ENCODE measurements at regions not wholly inside any gene's neighbourhood (a gene's known extent, or its start where the extent isn't known, plus 50 kb on each side); places are given as distances from the start of the nearest gene placed in this dataset.

- H3K4me3 ChIP-seq (ENCODE audit: low read length): no peak overlapping the region
- TF ChIP-seq EZH2phosphoT487 (IDR thresholded peaks at IDR 0.05; ENCODE audit: low read length): no peak
- TF ChIP-seq, protein P1, sequence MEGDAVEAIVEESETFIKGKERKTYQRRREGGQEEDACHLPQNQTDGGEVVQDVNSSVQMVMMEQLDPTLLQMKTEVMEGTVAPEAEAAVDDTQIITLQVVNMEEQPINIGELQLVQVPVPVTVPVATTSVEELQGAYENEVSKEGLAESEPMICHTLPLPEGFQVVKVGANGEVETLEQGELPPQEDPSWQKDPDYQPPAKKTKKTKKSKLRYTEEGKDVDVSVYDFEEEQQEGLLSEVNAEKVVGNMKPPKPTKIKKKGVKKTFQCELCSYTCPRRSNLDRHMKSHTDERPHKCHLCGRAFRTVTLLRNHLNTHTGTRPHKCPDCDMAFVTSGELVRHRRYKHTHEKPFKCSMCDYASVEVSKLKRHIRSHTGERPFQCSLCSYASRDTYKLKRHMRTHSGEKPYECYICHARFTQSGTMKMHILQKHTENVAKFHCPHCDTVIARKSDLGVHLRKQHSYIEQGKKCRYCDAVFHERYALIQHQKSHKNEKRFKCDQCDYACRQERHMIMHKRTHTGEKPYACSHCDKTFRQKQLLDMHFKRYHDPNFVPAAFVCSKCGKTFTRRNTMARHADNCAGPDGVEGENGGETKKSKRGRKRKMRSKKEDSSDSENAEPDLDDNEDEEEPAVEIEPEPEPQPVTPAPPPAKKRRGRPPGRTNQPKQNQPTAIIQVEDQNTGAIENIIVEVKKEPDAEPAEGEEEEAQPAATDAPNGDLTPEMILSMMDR (IDR thresholded peaks at IDR 0.05; ENCODE audit: low read length): no peak
- TF ChIP-seq EZH2 (optimal IDR thresholded peaks at IDR 0.05; ENCODE audit: low read depth, low read length): no peak
- H4K20me1 ChIP-seq (ENCODE audit: insufficient read depth, low read length): no peaks in the 10 kb centered on the region
Measured at GRCh38 chr6:165204807-165205545, 104.4 kb downstream of the C6orf118 start.

DNA sequence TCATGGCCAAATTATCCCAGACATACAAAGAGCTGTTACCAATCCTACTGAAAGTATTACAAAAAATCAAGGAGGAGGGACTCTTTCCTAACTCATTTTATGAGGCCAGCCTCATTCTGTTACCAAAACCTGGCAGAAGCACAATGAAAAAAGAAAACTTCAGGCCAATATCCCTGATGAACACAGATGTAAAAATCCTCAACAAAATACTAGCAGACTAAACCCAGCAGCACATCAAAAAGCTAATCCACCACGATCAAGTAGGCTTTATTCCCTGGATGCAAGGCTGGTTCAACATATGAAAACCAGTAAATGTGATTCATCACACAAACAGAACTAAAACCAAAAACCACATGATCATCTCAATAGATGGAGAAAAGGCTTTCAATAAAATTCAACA, 109.2 kb downstream of the C6orf118 start:
- DNase-seq: no peak
- no peak overlapping the region for H2AFZ ChIP-seq (ENCODE audit: low read length)
- no peaks in the 10 kb centered on the region for H3K27me3 ChIP-seq (replicated peaks; ENCODE audit: insufficient read depth, low read length)
- TF ChIP-seq EZH2phosphoT487 (IDR thresholded peaks at IDR 0.05; ENCODE audit: low read length) (no peak), EZH2 (optimal IDR thresholded peaks at IDR 0.05; ENCODE audit: low read depth, low read length) (no peak)
- TF ChIP-seq, protein P1 (IDR thresholded peaks at IDR 0.05; ENCODE audit: low read length): no peak
- no peaks in the 10 kb centered on the region for H3K9me3 ChIP-seq (replicated peaks; ENCODE audit: insufficient read depth, low read length)
- no peaks in the 10 kb centered on the region for H3F3A ChIP-seq (ENCODE audit: insufficient read depth, low read length)
- no peak overlapping the region for H3K27ac ChIP-seq (ENCODE audit: low read length)
- no peak overlapping the region for H3K9ac ChIP-seq (ENCODE audit: low read length)
- H3K9me2 ChIP-seq (replicated peaks; ENCODE audit: insufficient read depth, low read length): no peaks in the 10 kb centered on the region
- H3K4me3 ChIP-seq (ENCODE audit: low read length): no peak overlapping the region
- no peaks in the 10 kb centered on the region for H4K20me1 ChIP-seq (ENCODE audit: insufficient read depth, low read length)
- no peak overlapping the region for H3K4me2 ChIP-seq (ENCODE audit: low read depth, low read length)
- H3K4me1 ChIP-seq (ENCODE audit: low read length): no peaks in the 10 kb centered on the region
- no peaks in the 10 kb centered on the region for H3K79me2 ChIP-seq (ENCODE audit: low read length)
- no peaks in the 10 kb centered on the region for H3K36me3 ChIP-seq (replicated peaks; ENCODE audit: insufficient read depth, low read length)

More at GRCh38 chr6:165204807-165205545, 104.4 kb downstream of the C6orf118 start:
- no peak overlapping the region for H3K27ac ChIP-seq (ENCODE audit: low read length)
- no peaks in the 10 kb centered on the region for H3F3A ChIP-seq (ENCODE audit: insufficient read depth, low read length)
- no peaks in the 10 kb centered on the region for H3K9me3 ChIP-seq (replicated peaks; ENCODE audit: insufficient read depth, low read length)
- H3K27me3 ChIP-seq (replicated peaks; ENCODE audit: insufficient read depth, low read length): no peaks in the 10 kb centered on the region
- no peaks in the 10 kb centered on the region for H3K36me3 ChIP-seq (replicated peaks; ENCODE audit: insufficient read depth, low read length)
- H2AFZ ChIP-seq (ENCODE audit: low read length): no peak overlapping the region
- no peak overlapping the region for H3K4me2 ChIP-seq (ENCODE audit: low read depth, low read length)
- H3K79me2 ChIP-seq (ENCODE audit: low read length): no peaks in the 10 kb centered on the region
- no peak for DNase-seq
- no peaks in the 10 kb centered on the region for H3K9me2 ChIP-seq (replicated peaks; ENCODE audit: insufficient read depth, low read length)
- no peaks in the 10 kb centered on the region for H3K4me1 ChIP-seq (ENCODE audit: low read length)
- no peak overlapping the region for H3K9ac ChIP-seq (ENCODE audit: low read length)

GRCh38 chr6:165191461-165191860, 117.9 kb downstream of the C6orf118 start:
- DNase-seq: no peak

More at GRCh38 chr6:165191461-165191860, 117.9 kb downstream of the C6orf118 start:
- no peak overlapping the region for H3K27ac ChIP-seq (ENCODE audit: low read length)
- H3K4me2 ChIP-seq (ENCODE audit: low read depth, low read length): no peak overlapping the region
- H3K4me3 ChIP-seq (ENCODE audit: low read length): no peak overlapping the region
- H3K4me1 ChIP-seq (ENCODE audit: low read length): no peaks in the 10 kb centered on the region
- no peaks in the 10 kb centered on the region for H3K9me2 ChIP-seq (replicated peaks; ENCODE audit: insufficient read depth, low read length)
- H2AFZ ChIP-seq (ENCODE audit: low read length): no peak overlapping the region
- H4K20me1 ChIP-seq (ENCODE audit: insufficient read depth, low read length): no peaks in the 10 kb centered on the region
- H3K9ac ChIP-seq (ENCODE audit: low read length): no peak overlapping the region
- TF ChIP-seq, protein P1 (IDR thresholded peaks at IDR 0.05; ENCODE audit: low read length): no peak
- no peak for TF ChIP-seq EZH2 (optimal IDR thresholded peaks at IDR 0.05; ENCODE audit: low read depth, low read length)
- no peak for TF ChIP-seq EZH2phosphoT487 (IDR thresholded peaks at IDR 0.05; ENCODE audit: low read length)
- H3K36me3 ChIP-seq (replicated peaks; ENCODE audit: insufficient read depth, low read length): no peaks in the 10 kb centered on the region
- H3K9me3 ChIP-seq (replicated peaks; ENCODE audit: insufficient read depth, low read length): no peaks in the 10 kb centered on the region
- H3K27me3 ChIP-seq (replicated peaks; ENCODE audit: insufficient read depth, low read length): no peaks in the 10 kb centered on the region
- no peaks in the 10 kb centered on the region for H3F3A ChIP-seq (ENCODE audit: insufficient read depth, low read length)
- no peaks in the 10 kb centered on the region for H3K79me2 ChIP-seq (ENCODE audit: low read length)

Measured in MM.1S (cell line).